Activated naive CD8-positive, alpha-beta T cell treated with anti-CD3 and anti-CD28 coated beads, Interleukin-2, amount 10 ng/mL, durations not matched to agents 7 days and 5 days (primary cell): ENCODE measurements at regions not wholly inside any gene's neighbourhood (a gene's known extent, or its start where the extent isn't known, plus 50 kb on each side); places are given as distances from the start of the nearest gene placed in this dataset.

ENCODE experiments used
- ATAC-seq: fragments of 150-1000 bp; cut with Tn5 transposase; one replicate; pipeline ENCODE4 v1.10.0; 2021; ENCODE audit warnings: low read depth, moderate library complexity
- POLR2A ChIA-PET: fragments of 350-600 bp; sonication (Branson Sonifier 250); formaldehyde crosslinking; loops from one replicate; lab custom pipeline; 2021; ENCODE audit warnings: antibody characterized with exemption; lab: Charles Lee
- DNase-seq: peaks from one replicate; pipeline ENCODE4 v3.0.0; 2021
- H3K27ac Mint-ChIP-seq: one replicate; pipeline ENCODE4 v1.8.0; 2022; ENCODE audit warnings: mild to moderate bottlenecking, mixed read lengths
- H3K27me3 Mint-ChIP-seq: one replicate; pipeline ENCODE4 v1.8.0; 2022; ENCODE audit warnings: mild to moderate bottlenecking, moderate library complexity, mixed read lengths
- H3K36me3 Mint-ChIP-seq: one replicate; pipeline ENCODE4 v1.8.0; 2021; ENCODE audit warnings: mild to moderate bottlenecking, mixed read lengths
- H3K4me1 Mint-ChIP-seq: one replicate; pipeline ENCODE4 v1.8.0; 2021; ENCODE audit warnings: mixed read lengths
- H3K4me3 Mint-ChIP-seq: one replicate; pipeline ENCODE4 v1.8.0; 2022; ENCODE audit warnings: mild to moderate bottlenecking, moderate library complexity, mixed read lengths
- H3K9me3 Mint-ChIP-seq: one replicate; pipeline ENCODE4 v1.8.0; 2021; ENCODE audit warnings: mixed read lengths

DNA sequence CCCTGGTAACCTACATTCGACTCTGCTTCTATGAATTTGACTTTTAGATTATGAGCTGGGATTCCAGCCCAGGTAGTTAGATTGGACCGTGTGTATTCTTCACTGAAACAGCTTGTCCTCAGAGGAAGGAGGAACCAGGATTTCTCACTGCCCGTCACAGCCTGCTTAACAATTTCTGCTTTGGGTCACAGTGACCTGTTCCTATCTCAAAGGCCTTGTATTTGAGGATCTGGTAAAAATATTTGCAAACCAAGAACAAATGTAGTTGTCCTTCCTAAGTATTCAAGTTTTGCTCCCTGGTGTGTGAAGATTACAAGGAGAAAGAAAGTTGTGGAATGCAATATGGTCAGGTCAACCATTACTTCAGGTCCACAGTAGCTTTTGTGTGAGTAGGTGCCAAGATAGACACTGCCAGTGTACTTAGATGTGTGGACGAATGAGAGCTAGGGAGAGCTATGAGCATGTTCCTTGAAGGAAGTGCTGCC lies 55.1 kb downstream of the KIF4B start:
- Mint-ChIP-seq H3K27me3 (peaks cover 8% of the 10 kb centered on the region), H3K4me1 (no peaks in the 10 kb centered on the region), H3K9me3 (no peaks in the 10 kb centered on the region), H3K27ac (no peak overlapping the region), H3K4me3 (no peak overlapping the region), H3K36me3 (no peaks in the 10 kb centered on the region)
- no peak for ATAC-seq
- DNase-seq = no peak
- POLR2A ChIA-PET = no interaction called here

DNA sequence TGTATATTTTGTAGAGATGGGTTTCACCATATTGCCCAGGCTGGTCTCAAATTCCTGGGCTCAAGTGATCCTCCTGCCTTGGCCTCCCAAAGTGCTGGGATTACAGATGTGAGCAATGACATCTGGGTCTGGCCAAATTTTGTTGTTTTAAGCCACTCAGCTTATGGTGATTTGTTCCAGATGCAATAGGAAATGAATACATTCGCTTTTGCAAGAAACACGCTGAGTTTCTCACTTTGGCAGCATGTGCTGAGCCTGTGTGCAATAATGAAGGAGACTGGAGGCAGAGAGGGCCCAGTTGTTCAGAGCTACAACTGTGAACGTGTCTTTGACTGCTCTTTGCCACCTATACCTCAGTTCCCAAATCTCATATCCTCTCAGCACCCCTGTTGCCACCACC lies 56.4 kb downstream of the KIF4B start:
- H3K27me3 Mint-ChIP-seq = peaks cover 8% of the 10 kb centered on the region
- ATAC-seq (no peak), DNase-seq (no peak)
- POLR2A ChIA-PET = no interaction called here
- no peaks in the 10 kb centered on the region for H3K36me3 Mint-ChIP-seq
- no peaks in the 10 kb centered on the region for H3K9me3 Mint-ChIP-seq
- H3K27ac Mint-ChIP-seq = no peak overlapping the region
- H3K4me3 Mint-ChIP-seq = no peak overlapping the region
- H3K4me1 Mint-ChIP-seq = no peaks in the 10 kb centered on the region

DNA sequence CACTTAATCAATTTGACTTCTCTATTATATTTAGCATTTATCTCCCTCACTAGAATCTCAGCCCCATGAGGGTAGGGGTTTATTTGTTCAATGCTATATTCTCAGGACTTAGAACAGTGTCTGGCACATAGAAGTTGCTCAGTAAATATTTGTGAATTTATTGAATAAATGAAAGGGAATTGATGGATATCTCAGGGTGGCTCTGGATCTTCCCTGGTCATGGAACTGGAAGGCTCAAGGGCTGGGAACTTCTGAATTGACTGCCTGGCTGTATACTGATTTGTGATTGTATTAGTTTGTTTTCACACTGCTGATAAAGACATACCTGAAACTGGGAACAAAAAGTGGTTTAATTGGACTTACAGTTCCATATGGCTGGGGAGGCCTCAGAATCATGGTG lies 57.2 kb downstream of the KIF4B start:
- no peak overlapping the region for H3K4me3 Mint-ChIP-seq
- no peak overlapping the region for H3K27ac Mint-ChIP-seq
- no peaks in the 10 kb centered on the region for H3K36me3 Mint-ChIP-seq
- no peak for ATAC-seq
- no peak for DNase-seq
- POLR2A ChIA-PET = no interaction called here
- peaks cover 8% of the 10 kb centered on the region for H3K27me3 Mint-ChIP-seq
- no peaks in the 10 kb centered on the region for H3K9me3 Mint-ChIP-seq
- no peaks in the 10 kb centered on the region for H3K4me1 Mint-ChIP-seq

DNA sequence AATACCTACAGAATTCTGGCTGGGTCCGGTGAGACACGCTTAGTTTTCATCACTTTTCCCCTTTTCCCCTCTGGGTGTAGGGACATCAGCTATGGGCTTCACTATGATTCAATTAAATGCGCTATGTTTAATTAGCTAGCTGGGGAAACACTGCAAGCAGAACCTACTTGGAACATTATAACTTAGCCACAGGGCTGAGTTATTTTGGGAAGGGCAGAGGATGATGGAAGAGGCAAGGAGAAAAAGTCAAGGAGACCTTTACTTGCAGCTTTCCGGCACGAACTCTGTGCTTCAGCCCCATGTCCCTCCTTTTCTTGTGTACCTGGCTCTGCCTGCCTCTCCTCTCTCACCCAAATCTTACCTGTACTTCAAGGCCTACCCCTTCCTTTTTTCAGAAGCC lies 62.8 kb downstream of the KIF4B start:
- POLR2A ChIA-PET = no interaction called here
- ATAC-seq = no peak
- Mint-ChIP-seq H3K4me1 (no peaks in the 10 kb centered on the region), H3K9me3 (no peaks in the 10 kb centered on the region), H3K36me3 (no peaks in the 10 kb centered on the region), H3K4me3 (no peak overlapping the region), H3K27ac (no peak overlapping the region), H3K27me3 (peaks cover 6% of the 10 kb centered on the region)
- DNase-seq = no peak

DNA sequence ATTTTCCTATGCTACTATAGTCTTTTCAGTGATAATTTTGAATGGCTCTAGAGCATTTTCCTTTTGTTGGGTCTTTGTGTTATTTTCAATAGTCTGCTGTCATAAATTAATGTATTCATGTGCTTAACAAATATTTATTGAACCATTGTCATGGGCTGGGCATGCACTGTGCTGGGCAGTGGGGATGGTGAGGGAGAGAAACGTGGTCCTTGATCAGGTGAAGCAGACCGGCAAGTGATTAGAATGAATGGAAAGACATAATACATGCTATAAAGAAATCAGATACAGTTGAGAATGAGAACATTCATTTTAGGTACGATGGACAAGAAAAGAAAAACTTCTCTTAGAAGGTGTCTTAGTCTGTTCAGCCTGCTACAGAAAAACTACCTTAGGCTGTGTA lies 66.1 kb downstream of the KIF4B start:
- no peak overlapping the region for H3K4me3 Mint-ChIP-seq
- POLR2A ChIA-PET = no interaction called here
- ATAC-seq = no peak
- no peak for DNase-seq
- no peaks in the 10 kb centered on the region for H3K4me1 Mint-ChIP-seq
- H3K27ac Mint-ChIP-seq = no peak overlapping the region
- no peaks in the 10 kb centered on the region for H3K9me3 Mint-ChIP-seq
- H3K27me3 Mint-ChIP-seq = peaks cover 7% of the 10 kb centered on the region
- no peaks in the 10 kb centered on the region for H3K36me3 Mint-ChIP-seq

DNA sequence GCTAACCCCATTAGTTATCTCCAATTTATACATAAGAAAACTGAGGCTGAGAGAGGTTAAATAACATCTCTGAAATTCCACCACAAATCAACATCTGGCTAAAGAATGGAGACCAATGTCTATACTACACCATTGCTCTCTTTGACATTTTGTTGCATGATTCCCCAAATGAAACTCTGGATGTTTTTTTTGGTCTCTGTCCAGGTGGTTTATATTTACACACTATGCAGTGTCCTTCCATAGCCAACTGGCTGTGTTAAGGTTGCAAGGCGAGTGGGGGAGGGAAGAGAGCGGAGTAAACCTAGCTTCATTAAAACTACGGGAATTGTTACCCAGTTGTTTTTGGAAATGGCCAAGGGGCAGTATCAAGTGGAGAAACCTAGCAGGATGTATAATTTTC lies 67.2 kb downstream of the KIF4B start:
- peaks cover 7% of the 10 kb centered on the region for H3K27me3 Mint-ChIP-seq
- H3K4me3 Mint-ChIP-seq = no peak overlapping the region
- DNase-seq = no peak
- H3K9me3 Mint-ChIP-seq = no peaks in the 10 kb centered on the region
- ATAC-seq = no peak
- POLR2A ChIA-PET = no interaction called here
- H3K36me3 Mint-ChIP-seq = no peaks in the 10 kb centered on the region
- no peak overlapping the region for H3K27ac Mint-ChIP-seq
- H3K4me1 Mint-ChIP-seq = no peaks in the 10 kb centered on the region

DNA sequence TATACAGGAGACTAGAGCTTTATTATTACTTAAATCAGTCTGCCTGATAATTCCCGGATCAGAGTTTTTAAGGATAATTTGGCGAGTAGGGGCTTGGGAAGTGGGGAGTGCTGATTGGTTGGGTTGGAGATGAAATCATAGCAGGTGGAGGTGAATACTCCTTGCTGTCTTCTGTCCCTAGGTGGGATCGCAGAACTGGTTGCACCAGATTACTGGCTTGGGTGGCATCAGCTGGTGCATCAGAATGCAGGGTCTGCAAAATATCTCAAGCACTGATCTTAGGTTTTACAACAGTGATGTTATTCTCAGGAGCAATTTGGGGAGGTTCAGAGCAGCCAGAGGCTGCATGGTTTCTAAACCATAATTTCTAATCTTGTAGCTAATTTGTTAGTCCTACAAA lies 68.1 kb downstream of the KIF4B start:
- no peak overlapping the region for H3K27ac Mint-ChIP-seq
- no peak for ATAC-seq
- POLR2A ChIA-PET = no interaction called here
- H3K9me3 Mint-ChIP-seq = no peaks in the 10 kb centered on the region
- H3K27me3 Mint-ChIP-seq = peaks cover 7% of the 10 kb centered on the region
- H3K4me3 Mint-ChIP-seq = no peak overlapping the region
- H3K36me3 Mint-ChIP-seq = no peaks in the 10 kb centered on the region
- no peaks in the 10 kb centered on the region for H3K4me1 Mint-ChIP-seq
- DNase-seq = no peak

DNA sequence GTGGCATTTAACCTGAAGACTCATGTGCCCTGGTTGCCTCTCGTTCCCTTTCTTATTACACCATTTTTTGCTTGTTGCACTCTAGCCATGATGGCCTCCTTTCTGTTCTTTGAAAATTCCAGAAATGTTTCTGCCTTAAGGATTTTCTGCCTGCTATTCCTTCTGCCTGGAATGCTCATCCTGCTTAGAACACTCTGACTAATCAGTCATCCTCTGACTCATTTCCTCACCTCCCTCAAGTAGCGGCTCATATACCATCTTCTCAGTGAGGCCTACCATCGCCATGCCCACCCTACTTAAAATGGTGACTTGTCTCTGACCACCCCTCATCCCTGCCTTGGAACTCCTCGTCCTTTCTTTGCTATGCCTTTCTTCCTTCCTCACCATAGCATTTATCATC lies 68.8 kb downstream of the KIF4B start:
- no peaks in the 10 kb centered on the region for H3K9me3 Mint-ChIP-seq
- POLR2A ChIA-PET = no interaction called here
- no peaks in the 10 kb centered on the region for H3K36me3 Mint-ChIP-seq
- H3K27me3 Mint-ChIP-seq = peaks cover 7% of the 10 kb centered on the region
- no peak overlapping the region for H3K27ac Mint-ChIP-seq
- H3K4me3 Mint-ChIP-seq = no peak overlapping the region
- no peaks in the 10 kb centered on the region for H3K4me1 Mint-ChIP-seq
- DNase-seq (no peak), ATAC-seq (no peak)

DNA sequence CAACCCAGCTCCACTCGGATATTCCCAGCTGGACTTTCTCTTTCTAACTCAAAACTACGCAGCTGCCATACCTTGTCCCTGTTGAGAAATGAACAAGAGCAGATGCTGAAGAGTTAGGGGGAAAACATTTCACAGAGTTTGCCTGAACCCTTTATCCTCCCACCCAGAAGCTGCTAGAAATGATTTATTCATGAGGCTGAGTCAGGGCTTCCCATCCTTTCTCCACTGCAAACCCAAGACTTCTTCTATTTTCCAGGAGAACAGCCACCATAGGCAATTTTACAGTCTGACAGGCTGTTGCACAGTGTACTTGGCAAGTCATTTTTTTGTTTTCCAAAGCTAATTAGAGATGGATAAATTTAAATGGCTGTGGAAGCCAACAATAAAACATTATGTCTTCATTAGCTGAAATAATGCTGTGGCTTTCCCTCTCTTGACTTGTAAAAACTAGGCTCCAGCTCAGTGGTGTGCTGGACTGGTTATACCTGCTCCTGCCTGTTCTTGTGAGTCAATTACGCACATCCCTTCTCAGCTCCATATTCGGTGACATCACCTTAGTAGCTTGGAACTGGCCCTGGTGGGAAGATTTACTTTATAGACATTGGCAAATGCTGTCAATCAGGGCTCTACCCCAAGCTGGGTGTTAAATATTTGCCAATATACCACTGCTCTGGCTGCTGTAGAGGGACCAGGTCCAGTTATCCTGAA lies 71.9 kb downstream of the KIF4B start:
- Mint-ChIP-seq H3K27ac (no peak overlapping the region), H3K4me1 (no peaks in the 10 kb centered on the region), H3K9me3 (no peaks in the 10 kb centered on the region), H3K4me3 (no peak overlapping the region), H3K27me3 (peaks cover 3% of the 10 kb centered on the region), H3K36me3 (no peaks in the 10 kb centered on the region)
- POLR2A ChIA-PET = no interaction called here
- ATAC-seq = no peak
- DNase-seq = no peak

DNA sequence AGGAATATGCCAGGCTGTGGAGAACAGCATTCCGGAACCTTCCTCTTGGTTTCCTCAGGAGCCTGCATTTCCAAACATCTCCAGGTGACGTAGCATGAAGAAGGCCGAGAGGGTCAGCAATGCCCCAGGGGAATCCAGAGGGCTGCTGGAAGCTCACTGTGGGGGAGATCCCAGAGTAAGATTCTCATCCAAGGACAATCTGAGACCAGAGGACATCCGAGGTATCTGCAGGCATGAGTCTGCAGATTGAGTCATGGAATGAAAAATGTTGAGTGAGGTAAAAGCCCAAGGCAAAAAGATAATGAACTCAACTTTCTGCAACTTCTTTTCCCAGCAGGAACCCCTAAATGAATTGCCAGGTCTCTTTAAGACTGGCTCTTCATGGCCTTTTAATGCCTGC lies 73.5 kb downstream of the KIF4B start:
- no peaks in the 10 kb centered on the region for H3K4me1 Mint-ChIP-seq
- H3K27ac Mint-ChIP-seq = no peak overlapping the region
- H3K9me3 Mint-ChIP-seq = no peaks in the 10 kb centered on the region
- POLR2A ChIA-PET = no interaction called here
- H3K27me3 Mint-ChIP-seq = peaks cover 6% of the 10 kb centered on the region
- H3K36me3 Mint-ChIP-seq = no peaks in the 10 kb centered on the region
- ATAC-seq (no peak), DNase-seq (no peak)
- no peak overlapping the region for H3K4me3 Mint-ChIP-seq

DNA sequence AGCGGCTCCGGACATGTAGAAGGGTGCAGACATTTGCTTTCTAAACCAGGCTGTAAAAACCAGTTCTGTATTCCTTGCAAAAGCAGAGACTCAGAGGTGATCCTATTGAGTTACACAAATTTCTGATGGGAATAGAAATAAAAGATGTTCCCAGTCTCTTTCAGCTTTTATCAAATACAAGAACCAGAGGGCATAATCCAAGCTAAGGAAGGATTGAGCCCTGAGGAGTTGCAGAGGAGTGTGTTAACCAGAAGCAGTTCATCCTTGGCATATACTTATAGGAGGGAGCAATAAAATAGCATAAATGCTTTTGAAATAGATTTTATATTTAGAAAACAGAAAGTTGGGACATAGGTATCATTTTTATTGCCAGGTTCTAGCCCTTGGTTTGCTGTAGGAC lies 75.3 kb downstream of the KIF4B start:
- POLR2A ChIA-PET = no interaction called here
- no peak for ATAC-seq
- Mint-ChIP-seq H3K4me3 (no peak overlapping the region), H3K27ac (no peak overlapping the region), H3K36me3 (no peaks in the 10 kb centered on the region), H3K27me3 (peaks cover 7% of the 10 kb centered on the region), H3K4me1 (no peaks in the 10 kb centered on the region), H3K9me3 (no peaks in the 10 kb centered on the region)
- DNase-seq = no peak

DNA sequence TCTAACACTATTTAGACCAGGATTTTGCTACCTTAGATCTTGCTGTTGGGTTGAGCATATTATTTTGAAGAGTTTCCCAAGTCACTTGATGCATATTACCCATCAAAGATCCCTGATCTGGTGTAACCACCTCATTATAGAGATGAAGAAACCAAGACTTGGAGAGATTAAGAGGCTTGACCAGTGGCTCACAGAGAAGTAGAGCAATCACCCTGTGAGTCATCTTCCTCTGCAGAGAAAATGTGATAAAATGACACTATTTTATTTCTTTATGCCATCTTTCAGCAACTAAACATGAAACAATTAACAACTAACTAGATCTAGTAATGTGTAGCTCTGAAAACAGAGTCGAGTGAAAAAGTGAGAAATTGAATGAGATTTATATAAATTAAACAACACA lies 76.1 kb downstream of the KIF4B start:
- no peaks in the 10 kb centered on the region for H3K9me3 Mint-ChIP-seq
- H3K36me3 Mint-ChIP-seq = no peaks in the 10 kb centered on the region
- H3K27ac Mint-ChIP-seq = no peak overlapping the region
- H3K4me1 Mint-ChIP-seq = no peaks in the 10 kb centered on the region
- peaks cover 7% of the 10 kb centered on the region for H3K27me3 Mint-ChIP-seq
- DNase-seq = no peak
- no peak for ATAC-seq
- POLR2A ChIA-PET = no interaction called here
- H3K4me3 Mint-ChIP-seq = no peak overlapping the region

DNA sequence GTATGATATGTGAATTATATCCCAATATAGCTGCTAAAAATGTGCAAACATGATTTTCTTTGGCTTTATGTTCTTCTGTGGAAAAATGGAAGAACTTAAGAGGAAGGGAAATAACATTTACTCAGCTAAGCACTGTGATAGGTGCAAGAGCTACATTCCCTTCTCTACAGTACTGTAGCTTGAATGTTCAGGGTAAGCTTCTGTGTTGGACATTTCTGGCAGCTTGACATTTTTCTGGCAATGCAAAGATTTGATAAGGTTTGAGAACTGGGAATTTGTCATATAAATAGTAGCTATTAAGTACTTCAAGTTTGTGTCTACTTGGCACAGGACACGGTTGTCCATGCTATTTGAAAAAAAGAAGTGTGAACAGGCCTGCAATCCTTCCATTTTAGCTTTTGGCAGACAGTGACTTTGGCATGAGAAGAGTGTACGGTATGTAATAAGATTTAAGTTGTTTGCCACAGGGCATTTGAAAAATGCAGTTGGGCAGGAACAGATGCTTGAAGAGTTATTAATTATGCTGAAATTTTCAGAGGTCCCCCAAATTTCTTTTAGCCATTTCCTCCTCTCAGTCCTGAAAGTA lies 77.6 kb downstream of the KIF4B start:
- DNase-seq (no peak), ATAC-seq (no peak)
- no peak overlapping the region for H3K27ac Mint-ChIP-seq
- no peak overlapping the region for H3K4me3 Mint-ChIP-seq
- H3K27me3 Mint-ChIP-seq = peaks cover 7% of the 10 kb centered on the region
- H3K9me3 Mint-ChIP-seq = no peaks in the 10 kb centered on the region
- no peaks in the 10 kb centered on the region for H3K4me1 Mint-ChIP-seq
- POLR2A ChIA-PET = no interaction called here
- no peaks in the 10 kb centered on the region for H3K36me3 Mint-ChIP-seq
